ENCODE measurements at regions not wholly inside any gene's neighbourhood (a gene's known extent, or its start where the extent isn't known, plus 50 kb on each side); places are given as distances from the start of the nearest gene placed in this dataset.

DNA sequence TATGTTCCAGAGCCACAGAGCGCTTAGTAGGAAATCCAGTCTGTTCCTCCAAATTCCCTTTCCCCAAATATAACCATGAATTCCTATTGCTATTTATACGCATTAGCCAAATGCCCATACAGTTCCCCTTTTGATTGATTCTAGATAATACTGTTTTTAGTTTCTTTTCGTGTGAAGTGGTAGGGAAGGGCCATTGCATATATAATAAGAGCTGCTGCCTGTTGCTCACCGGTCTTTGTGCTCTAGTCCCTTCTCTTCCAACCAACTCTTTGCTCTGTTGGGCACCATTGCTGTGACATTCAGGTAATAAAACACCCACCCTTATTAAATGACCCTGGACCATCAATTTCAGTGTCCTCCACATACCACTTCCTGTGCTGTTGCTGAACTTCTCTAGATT, 379.9 kb upstream of the KCNMB2 start:
- TF ChIP-seq CTCF (conservative IDR thresholded peaks at IDR 0.05) (no peak), ZFX (IDR thresholded peaks at IDR 0.05) (no peak)

All from C4-2B (cell line).